ENCODE measurements at regions not wholly inside any gene's neighbourhood (a gene's known extent, or its start where the extent isn't known, plus 50 kb on each side); places are given as distances from the start of the nearest gene placed in this dataset.

GRCh38 chr1:37277366-37277765 lies 197.0 kb upstream of the ZC3H12A start:
- TF ChIP-seq EZH2 (IDR thresholded peaks at IDR 0.05; ENCODE audit: low read depth, unreplicated experiment) = no peak
- TF ChIP-seq CTCF (conservative IDR thresholded peaks at IDR 0.05; ENCODE audit: low read depth in 2 of 2) = no peak
- TF ChIP-seq POLR2AphosphoS5 (IDR thresholded peaks at IDR 0.05; ENCODE audit: low read depth) = no peak
- TF ChIP-seq REST (IDR thresholded peaks at IDR 0.05; ENCODE audit: unreplicated experiment) = no peak
- TF ChIP-seq EZH2phosphoT487 (IDR thresholded peaks at IDR 0.05; ENCODE audit: unreplicated experiment) = no peak
- TF ChIP-seq NANOG (IDR thresholded peaks at IDR 0.05; ENCODE audit: borderline replicate concordance) = no peak
- no peak for TF ChIP-seq JUNB (IDR thresholded peaks at IDR 0.05; ENCODE audit: unreplicated experiment)
- TF ChIP-seq CREB1 (CRISPR knock-in tag; IDR thresholded peaks at IDR 0.05; ENCODE audit: low read depth) = no peak
- TF ChIP-seq ETS1 (IDR thresholded peaks at IDR 0.05) = no peak
- no peak for TF ChIP-seq ZNF114 (CRISPR knock-in tag; IDR thresholded peaks at IDR 0.05)
